ENCODE measurements at regions not wholly inside any gene's neighbourhood (a gene's known extent, or its start where the extent isn't known, plus 50 kb on each side); places are given as distances from the start of the nearest gene placed in this dataset.

- no peak for TF ChIP-seq HDGF (IDR thresholded peaks at IDR 0.05; ENCODE audit: borderline replicate concordance)
- no peak for TF ChIP-seq FOXK2 (IDR thresholded peaks at IDR 0.05)
- POLR2A ChIA-PET = no interaction called here
- no peak for DNase-seq (ENCODE audit: extremely low spot score)
- CTCF ChIA-PET = no interaction called here
These were observed 677.0 kb upstream of the FANCL start for GRCh38 chr2:58918141-58918540.

- ChIA-PET CTCF (no interaction called here), POLR2A (no interaction called here)
- no peak for DNase-seq (ENCODE audit: extremely low spot score)
- TF ChIP-seq ELF4 (IDR thresholded peaks at IDR 0.05) = no peak
These were observed 676.5 kb upstream of the FANCL start for GRCh38 chr2:58917596-58917995.

GRCh38 chr2:58916063-58916462 is 674.9 kb upstream of the FANCL start:
- POLR2A ChIA-PET = no interaction called here
- CTCF ChIA-PET = interaction anchor here (0.5 kb wide), 1 partner anchor 15 kb away, joined by 3 read pairs; no protein-coding TSS in a partner anchor

GRCh38 chr2:58914733-58915505 is 673.8 kb upstream of the FANCL start:
- no peak for DNase-seq (ENCODE audit: extremely low spot score)
- CTCF ChIA-PET = no interaction called here
- TF ChIP-seq SP1 (IDR thresholded peaks at IDR 0.05) = no peak
- no peak for TF ChIP-seq ZNF384 (IDR thresholded peaks at IDR 0.05)
- no peak for TF ChIP-seq FOXM1 (IDR thresholded peaks at IDR 0.05; ENCODE audit: borderline replicate concordance)
- TF ChIP-seq FOXA1 (IDR thresholded peaks at IDR 0.05) = no peak
- no peak for TF ChIP-seq LEF1 (IDR thresholded peaks at IDR 0.05; ENCODE audit: borderline replicate concordance)
- TF ChIP-seq L3MBTL2 (conservative IDR thresholded peaks at IDR 0.05) = no peak
- TF ChIP-seq CTBP1 (IDR thresholded peaks at IDR 0.05; ENCODE audit: borderline replicate concordance) = no peak
- no peak for TF ChIP-seq PKNOX1 (IDR thresholded peaks at IDR 0.05)
- TF ChIP-seq TARDBP (IDR thresholded peaks at IDR 0.05) = no peak
- TF ChIP-seq BHLHE40 (IDR thresholded peaks at IDR 0.05; ENCODE audit: borderline replicate concordance) = no peak
- no peak for TF ChIP-seq ARNT (IDR thresholded peaks at IDR 0.05)
- no peak for TF ChIP-seq SUZ12 (IDR thresholded peaks at IDR 0.05)
- no peak for TF ChIP-seq NFRKB (IDR thresholded peaks at IDR 0.05)
- no peak for TF ChIP-seq FOXK2 (IDR thresholded peaks at IDR 0.05)
- TF ChIP-seq HDGF (IDR thresholded peaks at IDR 0.05; ENCODE audit: borderline replicate concordance) = no peak
- TF ChIP-seq ELF4 (IDR thresholded peaks at IDR 0.05) = no peak
- POLR2A ChIA-PET = no interaction called here

More at GRCh38 chr2:58916063-58916462, 674.9 kb upstream of the FANCL start:
- DNase-seq (ENCODE audit: extremely low spot score) = no peak
- TF ChIP-seq L3MBTL2 (conservative IDR thresholded peaks at IDR 0.05) = no peak
- TF ChIP-seq PKNOX1 (IDR thresholded peaks at IDR 0.05) = no peak
- no peak for TF ChIP-seq SUZ12 (IDR thresholded peaks at IDR 0.05)
- no peak for TF ChIP-seq FOXK2 (IDR thresholded peaks at IDR 0.05)

GRCh38 chr2:58913082-58913726 is 672.1 kb upstream of the FANCL start:
- POLR2A ChIA-PET = no interaction called here
- no peak for TF ChIP-seq CTBP1 (IDR thresholded peaks at IDR 0.05; ENCODE audit: borderline replicate concordance)
- TF ChIP-seq HDGF (IDR thresholded peaks at IDR 0.05; ENCODE audit: borderline replicate concordance) = no peak
- no peak for TF ChIP-seq ELF4 (IDR thresholded peaks at IDR 0.05)
- TF ChIP-seq SUZ12 (IDR thresholded peaks at IDR 0.05) = no peak
- no peak for TF ChIP-seq PKNOX1 (IDR thresholded peaks at IDR 0.05)
- no peak for TF ChIP-seq FOXK2 (IDR thresholded peaks at IDR 0.05)
- no peak for TF ChIP-seq L3MBTL2 (conservative IDR thresholded peaks at IDR 0.05)
- TF ChIP-seq TARDBP (IDR thresholded peaks at IDR 0.05) = no peak
- no peak for TF ChIP-seq BHLHE40 (IDR thresholded peaks at IDR 0.05; ENCODE audit: borderline replicate concordance)
- TF ChIP-seq ZNF384 (IDR thresholded peaks at IDR 0.05) = no peak
- no peak for TF ChIP-seq FOXA1 (IDR thresholded peaks at IDR 0.05)
- TF ChIP-seq LEF1 (IDR thresholded peaks at IDR 0.05; ENCODE audit: borderline replicate concordance) = no peak
- no peak for TF ChIP-seq NFRKB (IDR thresholded peaks at IDR 0.05)
- no peak for TF ChIP-seq SP1 (IDR thresholded peaks at IDR 0.05)
- TF ChIP-seq ARNT (IDR thresholded peaks at IDR 0.05) = no peak
- TF ChIP-seq FOXM1 (IDR thresholded peaks at IDR 0.05; ENCODE audit: borderline replicate concordance) = no peak
- DNase-seq (ENCODE audit: extremely low spot score) = no peak
- CTCF ChIA-PET = no interaction called here

- CTCF ChIA-PET = no interaction called here
- no peak for TF ChIP-seq LEF1 (IDR thresholded peaks at IDR 0.05; ENCODE audit: borderline replicate concordance)
- TF ChIP-seq ELF4 (IDR thresholded peaks at IDR 0.05) = no peak
- TF ChIP-seq PKNOX1 (IDR thresholded peaks at IDR 0.05) = no peak
- no peak for TF ChIP-seq TARDBP (IDR thresholded peaks at IDR 0.05)
- TF ChIP-seq ZNF384 (IDR thresholded peaks at IDR 0.05) = no peak
- TF ChIP-seq FOXA1 (IDR thresholded peaks at IDR 0.05) = no peak
- TF ChIP-seq BHLHE40 (IDR thresholded peaks at IDR 0.05; ENCODE audit: borderline replicate concordance) = no peak
- TF ChIP-seq FOXM1 (IDR thresholded peaks at IDR 0.05; ENCODE audit: borderline replicate concordance) = no peak
- TF ChIP-seq HDGF (IDR thresholded peaks at IDR 0.05; ENCODE audit: borderline replicate concordance) = no peak
- TF ChIP-seq NFRKB (IDR thresholded peaks at IDR 0.05) = no peak
- TF ChIP-seq FOXK2 (IDR thresholded peaks at IDR 0.05) = no peak
- TF ChIP-seq SP1 (IDR thresholded peaks at IDR 0.05) = no peak
- TF ChIP-seq ARNT (IDR thresholded peaks at IDR 0.05) = no peak
- TF ChIP-seq L3MBTL2 (conservative IDR thresholded peaks at IDR 0.05) = no peak
- POLR2A ChIA-PET = no interaction called here
- DNase-seq (ENCODE audit: extremely low spot score) = no peak
These were observed 670.8 kb upstream of the FANCL start for GRCh38 chr2:58911877-58912276.

Measured in HEK293T (cell line).